ENCODE measurements at regions not wholly inside any gene's neighbourhood (a gene's known extent, or its start where the extent isn't known, plus 50 kb on each side); places are given as distances from the start of the nearest gene placed in this dataset.

DNA sequence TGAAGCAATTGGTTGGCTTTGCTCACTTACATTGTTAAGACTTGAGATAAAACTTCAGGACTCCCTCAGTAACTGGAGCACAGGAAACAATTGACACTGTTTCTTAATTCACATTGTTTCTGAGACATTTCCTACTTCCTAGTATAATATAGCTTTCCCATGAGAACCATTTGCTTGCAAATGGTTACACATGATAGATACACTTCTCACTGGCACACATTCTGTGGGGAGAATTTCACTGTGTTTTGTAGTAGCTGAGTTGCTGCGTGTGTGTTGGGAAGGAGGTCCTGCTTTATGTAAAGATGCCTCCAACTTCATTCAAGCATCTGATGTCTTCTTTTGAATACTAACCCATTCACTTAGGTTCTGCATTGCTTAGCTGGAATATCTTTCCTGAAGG lies 85.3 kb upstream of the SLC4A4 start:
- no peak overlapping the region for H3K4me3 ChIP-seq (ENCODE audit: extremely low read depth in 1 of 4, insufficient read depth in 2 of 4, low read depth in 3 of 4, low read length in 4 of 4)
- H3K9ac ChIP-seq (replicated peaks in 1 of 4; ENCODE audit: extremely low read depth in 1 of 4, low read depth in 3 of 4, low read length in 3 of 4): no peak overlapping the region
- H4K5ac ChIP-seq (ENCODE audit: insufficient read length, low read depth, low read length): no peak overlapping the region
- H3K4ac ChIP-seq (replicated peaks; ENCODE audit: insufficient read length, low read depth, low read length): no peak overlapping the region
- no peaks in the 10 kb centered on the region for H3K36me3 ChIP-seq (ENCODE audit: control insufficient read depth in 2 of 4, insufficient read depth in 4 of 4, low read length in 3 of 4)
- H3K79me2 ChIP-seq (ENCODE audit: control insufficient read depth in 1 of 2, insufficient read depth in 2 of 2, low read length in 2 of 2): no peaks in the 10 kb centered on the region
- no peak overlapping the region for H2BK5ac ChIP-seq (ENCODE audit: low read depth, low read length)
- no peak overlapping the region for H4K91ac ChIP-seq (replicated peaks; ENCODE audit: insufficient read length, low read length)
- H3K27ac ChIP-seq (ENCODE audit: low read depth, low read length): no peak overlapping the region
- H2BK120ac ChIP-seq (replicated peaks; ENCODE audit: low read depth, low read length): no peak overlapping the region
- H2BK20ac ChIP-seq (ENCODE audit: low read length): no peak overlapping the region
- H3K56ac ChIP-seq (replicated peaks; ENCODE audit: insufficient read length, low read depth, low read length): no peak overlapping the region
- no peak overlapping the region for H2BK12ac ChIP-seq (ENCODE audit: low read depth, low read length)
- no peaks in the 10 kb centered on the region for H3K9me3 ChIP-seq (ENCODE audit: insufficient read depth in 2 of 2, low read depth in 1 of 2, low read length in 1 of 2)
- no peak overlapping the region for H2BK15ac ChIP-seq (ENCODE audit: low read length)
- ChIA-PET POLR2A (ENCODE audit: partially characterized antibody) (no interaction called here), CTCF (ENCODE audit: partially characterized antibody) (interaction anchor here (0.8 to 1.1 kb wide), 2 partner anchors 17 to 23 kb away, joined by 3 to 4 read pairs; no protein-coding TSS in a partner anchor)
- H3K79me1 ChIP-seq (ENCODE audit: low read depth, low read length): no peaks in the 10 kb centered on the region
- no peaks in the 10 kb centered on the region for H3K4me1 ChIP-seq (replicated peaks in 1 of 4; ENCODE audit: control insufficient read depth in 3 of 4, insufficient read depth in 4 of 4, low read length in 3 of 4)
- no peak overlapping the region for H3K14ac ChIP-seq (ENCODE audit: insufficient read length)
- H3K4me2 ChIP-seq (ENCODE audit: insufficient read depth in 1 of 2, low read depth in 2 of 2, low read length in 2 of 2): no peak overlapping the region
- no peaks in the 10 kb centered on the region for H3K27me3 ChIP-seq (replicated peaks in 1 of 4; ENCODE audit: control insufficient read depth in 3 of 4, extremely low read depth in 1 of 4, insufficient read depth in 3 of 4, low read length in 3 of 4)
- H3K23me2 ChIP-seq (ENCODE audit: low read depth, low read length): no peaks in the 10 kb centered on the region
- WGBS, 2 experiments (ENCODE audit: extremely low coverage in 1 of 2, insufficient coverage in 1 of 2, insufficient read length in 1 of 2, insufficient replicate concordance in 2 of 2, low coverage in 1 of 2, low lambda C conversion rate in 2 of 2, missing lambda C conversion rate in 1 of 2): 94% methylated on average over 1 of the region's 1 CpG; no CpG with 5 or more reads in 1 of the 2 experiments
- no peak overlapping the region for H2AFZ ChIP-seq (ENCODE audit: low read length)
- H4K20me1 ChIP-seq (replicated peaks in 1 of 2; ENCODE audit: control insufficient read depth in 1 of 2, insufficient read depth in 2 of 2, low read length in 2 of 2): no peaks in the 10 kb centered on the region
- no peak overlapping the region for H4K8ac ChIP-seq (ENCODE audit: extremely low read depth, insufficient read depth, low read length)
- no peak for FAIRE-seq
- DNase-seq (ENCODE audit: low read depth in 1 of 2, low spot score in 2 of 2): no peak
- no peak overlapping the region for H3K18ac ChIP-seq (ENCODE audit: extremely low read depth, low read length)
- H3K23ac ChIP-seq (ENCODE audit: insufficient read length): no peak overlapping the region
- H2AK5ac ChIP-seq (ENCODE audit: low read depth, low read length): no peak overlapping the region
- TF ChIP-seq, protein P1, sequence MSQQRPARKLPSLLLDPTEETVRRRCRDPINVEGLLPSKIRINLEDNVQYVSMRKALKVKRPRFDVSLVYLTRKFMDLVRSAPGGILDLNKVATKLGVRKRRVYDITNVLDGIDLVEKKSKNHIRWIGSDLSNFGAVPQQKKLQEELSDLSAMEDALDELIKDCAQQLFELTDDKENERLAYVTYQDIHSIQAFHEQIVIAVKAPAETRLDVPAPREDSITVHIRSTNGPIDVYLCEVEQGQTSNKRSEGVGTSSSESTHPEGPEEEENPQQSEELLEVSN (IDR thresholded peaks at IDR 0.05): no peak
- TF ChIP-seq KDM4A (IDR thresholded peaks at IDR 0.05; ENCODE audit: low read depth, low read length, severe bottlenecking) (no peak), SRF (IDR thresholded peaks at IDR 0.05; ENCODE audit: low read depth, low read length) (no peak), YY1 (IDR thresholded peaks at IDR 0.05; ENCODE audit: low read depth, low read length) (no peak), FOSL1 (IDR thresholded peaks at IDR 0.05; ENCODE audit: insufficient read depth, low read depth, low read length) (no peak), GABPA (IDR thresholded peaks at IDR 0.05; ENCODE audit: borderline replicate concordance, insufficient read depth, low read length) (no peak), NRF1 (IDR thresholded peaks at IDR 0.05; ENCODE audit: low read depth, low read length) (no peak), CBX8 (IDR thresholded peaks at IDR 0.05; ENCODE audit: borderline replicate concordance, low read depth, low read length) (no peak), HDAC2 (IDR thresholded peaks at IDR 0.05; ENCODE audit: borderline replicate concordance in 1 of 2, low read depth in 2 of 2, low read length in 2 of 2) (no peak), CBX5 (IDR thresholded peaks at IDR 0.05; ENCODE audit: low read depth, low read length) (no peak), PHF8 (conservative IDR thresholded peaks at IDR 0.05; ENCODE audit: low read depth, low read length) (no peak), RXRA (IDR thresholded peaks at IDR 0.05; ENCODE audit: insufficient read depth, low read depth, low read length) (no peak)
- TF ChIP-seq, protein P2, sequence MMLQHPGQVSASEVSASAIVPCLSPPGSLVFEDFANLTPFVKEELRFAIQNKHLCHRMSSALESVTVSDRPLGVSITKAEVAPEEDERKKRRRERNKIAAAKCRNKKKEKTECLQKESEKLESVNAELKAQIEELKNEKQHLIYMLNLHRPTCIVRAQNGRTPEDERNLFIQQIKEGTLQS (IDR thresholded peaks at IDR 0.05; ENCODE audit: insufficient read depth, low read depth, low read length): no peak
